ENCODE measurements at regions not wholly inside any gene's neighbourhood (a gene's known extent, or its start where the extent isn't known, plus 50 kb on each side); places are given as distances from the start of the nearest gene placed in this dataset.

GRCh38 chr20:51327251-51327841, 215.2 kb downstream of the NFATC2 start:
- H2AK9ac ChIP-seq (replicated peaks; ENCODE audit: low read depth, low read length, poor library complexity) = peak overlapping the region; percentile 88
- peak overlapping the region; percentile 84 for H3K27ac ChIP-seq (ENCODE audit: insufficient read depth, low read length)
- H2BK120ac ChIP-seq (ENCODE audit: low read depth, low read length) = peak overlapping the region; percentile 97
- H3K9me1 ChIP-seq (ENCODE audit: insufficient read depth, low read length) = peaks cover 3% of the 10 kb centered on the region; the same call in 1 of the 2 replicates
- 0 out of 4 replicates have a peak, but pooled peaks cover 0 to 3% of the 10 kb centered on the region in 2 experiments for H3K79me1 ChIP-seq (ENCODE audit: low read depth in 1 of 2, low read length in 2 of 2)
- no peaks in the 10 kb centered on the region for H3K27me3 ChIP-seq (ENCODE audit: control insufficient read depth, insufficient read depth, low read length)
- H2BK5ac ChIP-seq (ENCODE audit: low read depth, low read length, poor library complexity, severe bottlenecking) = peak overlapping the region; percentile 95
- H3K4ac ChIP-seq (ENCODE audit: low read depth, low read length) = peak overlapping the region; percentile 97
- no TSS peak for BruUV-seq (replicated peaks)
- peak overlapping the region; percentile 1 for H3K9ac ChIP-seq (ENCODE audit: low read depth, low read length)
- no CpG with 5 or more reads among the region's 17 CpGs for WGBS, 2 experiments (ENCODE audit: extremely low coverage in 2 of 2, insufficient read length in 1 of 2)
- dilution Hi-C loops (cut with HindIII; ENCODE audit: low sequenced_read_pairs, unreplicated experiment) = no loop called here
- peak overlapping the region; percentile 85 for H3K56ac ChIP-seq (ENCODE audit: extremely low read depth, insufficient read depth, low read length)
- peak overlapping the region; percentile 90 for H4K91ac ChIP-seq (ENCODE audit: insufficient read depth, low read depth, low read length)
- DNase-seq = peak; percentile 97
- peak overlapping the region; percentile 88 for H2BK20ac ChIP-seq (ENCODE audit: low read depth, low read length)
- intact Hi-C loops (cut with micrococcal nuclease) = loop anchor here (1.0 kb wide), 1 partner anchor 39 kb away; no protein-coding TSS in a partner anchor
- no peaks in the 10 kb centered on the region for H3K36me3 ChIP-seq (ENCODE audit: control insufficient read depth, insufficient read depth, low read length)
- peak; percentile 91 for ATAC-seq (ENCODE audit: low read depth)
- ChIA-PET POLR2A (ENCODE audit: unreplicated experiment) (no interaction called here), CTCF (interaction anchor here (2.5 kb wide), 1 partner anchor 340 kb away, joined by 14 read pairs; no protein-coding TSS in a partner anchor)
- H3K23ac ChIP-seq (ENCODE audit: low read depth, low read length) = peak overlapping the region; percentile 77; the same call in 1 of the 2 replicates
- H2AFZ ChIP-seq (replicated peaks; ENCODE audit: low read length, poor library complexity) = peak overlapping the region; percentile 80
- peaks cover 9% of the 10 kb centered on the region for H3K9me3 ChIP-seq (ENCODE audit: control insufficient read depth, insufficient read depth, low read length)
- no peaks in the 10 kb centered on the region for H4K20me1 ChIP-seq (ENCODE audit: insufficient read depth, low read length)
- in situ Hi-C loops (cut with MboI; ENCODE audit: low sequenced_read_pairs) = loop anchor here (10.0 kb wide), 1 partner anchor 533 kb away; the partner anchor contains the start of gene BCAS4
- H2BK15ac ChIP-seq (ENCODE audit: low read depth, low read length) = peak overlapping the region; percentile 80; the same call in 2 of the 3 replicates
- peaks cover 14% of the 10 kb centered on the region for H3K4me1 ChIP-seq (ENCODE audit: control insufficient read depth, insufficient read depth, low read length)
- H4K5ac ChIP-seq (ENCODE audit: low read depth, low read length) = peak overlapping the region; percentile 83
- no peak for TF ChIP-seq SMC3 (IDR thresholded peaks at IDR 0.05; ENCODE audit: low read depth, low read length)
- peak; percentile 81 for TF ChIP-seq FOS (IDR thresholded peaks at IDR 0.05; ENCODE audit: low read depth, low read length)
- TF ChIP-seq RAD21 (IDR thresholded peaks at IDR 0.05; ENCODE audit: low read length) = 0 out of 2 replicates have a peak, but pooled peaks have one; percentile 14
- TF ChIP-seq NFE2L2 (IDR thresholded peaks at IDR 0.05; ENCODE audit: low read depth, low read length) = peak; percentile 7; the same call in 1 of the 2 replicates
- TF ChIP-seq CTCF (conservative IDR thresholded peaks at IDR 0.05; ENCODE audit: low read depth, low read length) = no peak
- no peak overlapping the region for H3K4me3 ChIP-seq (ENCODE audit: insufficient read depth, low read depth, low read length)
- H3K4me2 ChIP-seq (ENCODE audit: low read depth, low read length) = peak overlapping the region; percentile 18; the same call in 1 of the 2 replicates
- peak overlapping the region; percentile 96 for H2AK5ac ChIP-seq (ENCODE audit: low read depth, low read length)
- H3K18ac ChIP-seq (ENCODE audit: low read depth, low read length) = peak overlapping the region; percentile 79
- H4K8ac ChIP-seq (ENCODE audit: low read depth in 2 of 2, low read length in 2 of 2) = peak overlapping the region; percentile 73 to 93
- H3K14ac ChIP-seq (replicated peaks; ENCODE audit: low read depth, low read length) = peak overlapping the region; percentile 90

Measured in IMR-90 (cell line).